Upper lobe of left lung (tissue), 6 donors: ENCODE measurements at regions not wholly inside any gene's neighbourhood (a gene's known extent, or its start where the extent isn't known, plus 50 kb on each side); places are given as distances from the start of the nearest gene placed in this dataset.

Experiments used
- ATAC-seq, 2 donors: fragments of 200-7000 bp; cut with Tn5 transposase; one replicate each; pipeline ENCODE4 v1.9.1; 2022; ENCODE audit warnings: mild to moderate bottlenecking in 2 of 2, moderate library complexity in 2 of 2; ENCODE audit not compliant: low FRiP score in 2 of 2
- DNase-seq, 2 donors: peaks; one replicate each; pipeline ENCODE4 v3.0.0-alpha.2; 2019 to 2020
- H3K27ac ChIP-seq, 4 donors: fragments of 200-600 bp; sonication (generic); one replicate each; pipeline ENCODE4 v1.5.1; 2016 to 2019
- H3K27me3 ChIP-seq, 4 donors: fragments of 200-600 bp; sonication (generic); one replicate each; pipeline ENCODE4 v1.5.1; 2017 to 2019
- H3K36me3 ChIP-seq, 4 donors: fragments of 200-600 bp; sonication (generic); one replicate each; pipeline ENCODE4 v1.5.1; 2016 to 2019
- H3K4me1 ChIP-seq, 4 donors: fragments of 200-600 bp; sonication (generic); one replicate each; pipeline ENCODE4 v1.5.1; 2018 to 2019
- H3K4me3 ChIP-seq, 4 donors: fragments of 200-600 bp; sonication (generic); one replicate each; pipeline ENCODE4 v1.5.1; 2017 to 2019; ENCODE audit warnings: mild to moderate bottlenecking in 2 of 4, moderate library complexity in 1 of 4
- H3K9me3 ChIP-seq, 4 donors: fragments of 200-600 bp; sonication (generic); one replicate each; pipeline ENCODE4 v1.5.1; 2018 to 2019
- EP300 ChIP-seq, 4 donors: sonication (generic); formaldehyde crosslinking; IDR thresholded peaks; one replicate each; pipeline ENCODE4 v1.5.1; 2017; ENCODE audit warnings: antibody characterized with exemption in 4 of 4, control low read depth in 2 of 4
- POLR2A ChIP-seq, 4 donors: fragments of 450-650 bp; IDR thresholded peaks; one replicate each; pipeline ENCODE4 v1.5.1; 2016 to 2017; ENCODE audit warnings: antibody characterized with exemption in 4 of 4, mild to moderate bottlenecking in 2 of 4
- POLR2AphosphoS5 ChIP-seq, 2 donors: sonication (generic); formaldehyde crosslinking; IDR thresholded peaks; one replicate each; pipeline ENCODE4 v1.5.1; 2017; ENCODE audit warnings: antibody characterized with exemption in 2 of 2
- WGBS, 2 donors: methylation state at CpG; one replicate each; pipeline ENCODE4 v1.1.5; 2017 to 2018; 5-methylcytosine and 5-hydroxymethylcytosine counted together
- TF ChIP-seq, protein P1 (sequence below), 6 experiments: fragments of 450-650 bp in 4 of 6; fragments of 200-600 bp in 2 of 6; sonication (generic) in 2 of 6; IDR thresholded peaks; one replicate each; pipeline ENCODE4 v1.5.1; 2016 to 2019; ENCODE audit warnings: antibody characterized with exemption in 6 of 6
- donor health status: DM: no; HTN: no; CAD: no; lungs with moderate emphysema.
- donor health status: DM: no; HTN: yes; CAD: no; lungs with severe emphysema.

DNA sequence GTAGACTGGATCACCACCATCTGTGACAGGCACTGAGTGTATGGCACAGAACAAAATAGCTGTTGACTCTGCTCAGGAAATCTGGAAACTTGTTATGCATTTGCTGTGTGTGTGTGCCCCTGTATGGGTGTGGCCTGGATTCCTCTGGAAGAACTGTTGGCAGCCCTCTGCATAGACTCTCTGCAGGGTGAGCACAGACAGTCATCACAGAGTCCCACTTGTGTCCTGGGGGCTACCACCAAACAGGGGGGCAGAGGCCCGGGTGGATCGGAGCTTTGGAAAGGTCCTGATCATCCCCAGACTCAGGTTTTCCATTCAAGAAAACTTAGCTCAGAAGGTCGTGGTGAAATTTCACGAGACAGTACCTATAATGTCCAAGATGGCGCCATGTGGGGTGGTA is 258.6 kb downstream of the SOX11 start:
- no peak for DNase-seq
- WGBS, 2 donors: 78 to 87% methylated on average over 4 to 5 of the region's 5 CpGs
- no peak overlapping the region for H3K27ac ChIP-seq
- TF ChIP-seq, protein P1, sequence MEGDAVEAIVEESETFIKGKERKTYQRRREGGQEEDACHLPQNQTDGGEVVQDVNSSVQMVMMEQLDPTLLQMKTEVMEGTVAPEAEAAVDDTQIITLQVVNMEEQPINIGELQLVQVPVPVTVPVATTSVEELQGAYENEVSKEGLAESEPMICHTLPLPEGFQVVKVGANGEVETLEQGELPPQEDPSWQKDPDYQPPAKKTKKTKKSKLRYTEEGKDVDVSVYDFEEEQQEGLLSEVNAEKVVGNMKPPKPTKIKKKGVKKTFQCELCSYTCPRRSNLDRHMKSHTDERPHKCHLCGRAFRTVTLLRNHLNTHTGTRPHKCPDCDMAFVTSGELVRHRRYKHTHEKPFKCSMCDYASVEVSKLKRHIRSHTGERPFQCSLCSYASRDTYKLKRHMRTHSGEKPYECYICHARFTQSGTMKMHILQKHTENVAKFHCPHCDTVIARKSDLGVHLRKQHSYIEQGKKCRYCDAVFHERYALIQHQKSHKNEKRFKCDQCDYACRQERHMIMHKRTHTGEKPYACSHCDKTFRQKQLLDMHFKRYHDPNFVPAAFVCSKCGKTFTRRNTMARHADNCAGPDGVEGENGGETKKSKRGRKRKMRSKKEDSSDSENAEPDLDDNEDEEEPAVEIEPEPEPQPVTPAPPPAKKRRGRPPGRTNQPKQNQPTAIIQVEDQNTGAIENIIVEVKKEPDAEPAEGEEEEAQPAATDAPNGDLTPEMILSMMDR (IDR thresholded peaks at IDR 0.05): no peak
- TF ChIP-seq POLR2AphosphoS5 (IDR thresholded peaks at IDR 0.05) (no peak), POLR2A (IDR thresholded peaks at IDR 0.05) (no peak), EP300 (IDR thresholded peaks at IDR 0.05) (no peak)
- no peak overlapping the region for H3K4me3 ChIP-seq
- no peaks in the 10 kb centered on the region for H3K36me3 ChIP-seq
- no peak for ATAC-seq
- no peaks in the 10 kb centered on the region for H3K9me3 ChIP-seq
- no peaks in the 10 kb centered on the region for H3K4me1 ChIP-seq
- no peaks in the 10 kb centered on the region for H3K27me3 ChIP-seq

DNA sequence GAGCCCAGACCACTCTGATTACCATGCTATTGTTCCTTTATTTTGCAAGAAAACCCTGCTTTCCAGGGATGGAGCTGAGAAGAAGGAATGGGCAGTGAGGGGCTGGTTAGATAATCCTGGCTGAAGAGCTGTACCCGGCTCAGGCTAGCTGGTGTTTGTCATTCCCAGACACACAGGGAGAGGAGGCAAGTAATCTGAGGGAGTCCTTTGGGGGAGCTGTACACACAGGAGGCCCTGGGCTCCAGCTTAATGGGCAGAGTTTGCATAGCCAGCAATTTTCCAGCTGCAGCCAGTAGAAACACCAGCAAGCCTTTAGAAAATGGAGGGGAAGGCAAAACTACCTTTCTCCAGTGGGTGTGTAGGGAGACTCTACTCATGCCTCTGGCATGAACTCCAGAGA is 259.3 kb downstream of the SOX11 start:
- no peaks in the 10 kb centered on the region for H3K36me3 ChIP-seq

DNA sequence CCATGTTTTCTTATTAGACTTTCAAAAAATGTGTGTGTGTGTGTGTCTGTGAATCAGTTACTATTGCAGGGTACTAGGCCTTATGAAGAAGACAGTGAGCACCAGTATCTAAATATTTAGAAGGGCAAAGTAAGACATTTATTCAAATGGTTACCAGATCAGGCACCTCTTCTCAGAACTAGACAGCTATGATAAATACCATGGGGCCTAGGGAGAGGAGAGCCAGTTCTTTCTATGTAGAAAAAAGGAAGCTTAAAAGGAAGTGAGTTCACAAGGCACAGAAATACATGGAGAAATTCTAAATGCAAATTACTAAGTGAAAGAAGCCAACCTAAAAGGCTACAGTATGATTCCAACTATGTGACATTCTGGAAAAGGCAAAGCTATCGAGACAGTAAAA is 261.3 kb downstream of the SOX11 start:
- ATAC-seq: no peak
- Histone ChIP-seq H3K4me1 (no peaks in the 10 kb centered on the region), H3K36me3 (no peaks in the 10 kb centered on the region), H3K4me3 (no peak overlapping the region), H3K27ac (no peak overlapping the region), H3K9me3 (no peaks in the 10 kb centered on the region), H3K27me3 (no peaks in the 10 kb centered on the region)
- TF ChIP-seq EP300 (IDR thresholded peaks at IDR 0.05) (no peak), POLR2AphosphoS5 (IDR thresholded peaks at IDR 0.05) (no peak)
- TF ChIP-seq, protein P1 (IDR thresholded peaks at IDR 0.05): no peak
- 84 to 85% methylated on average over 1 of the region's 1 CpG for WGBS, 2 donors
- DNase-seq: no peak

More for the DNA sequence above, 259.3 kb downstream of the SOX11 start:
- TF ChIP-seq POLR2AphosphoS5 (IDR thresholded peaks at IDR 0.05): no peak
- DNase-seq (no peak), ATAC-seq (no peak)
- Histone ChIP-seq H3K9me3 (no peaks in the 10 kb centered on the region), H3K4me1 (no peaks in the 10 kb centered on the region), H3K4me3 (no peak overlapping the region), H3K27ac (no peak overlapping the region), H3K27me3 (no peaks in the 10 kb centered on the region)
- WGBS, 2 donors: 57 to 77% methylated on average over 1 of the region's 1 CpG

DNA sequence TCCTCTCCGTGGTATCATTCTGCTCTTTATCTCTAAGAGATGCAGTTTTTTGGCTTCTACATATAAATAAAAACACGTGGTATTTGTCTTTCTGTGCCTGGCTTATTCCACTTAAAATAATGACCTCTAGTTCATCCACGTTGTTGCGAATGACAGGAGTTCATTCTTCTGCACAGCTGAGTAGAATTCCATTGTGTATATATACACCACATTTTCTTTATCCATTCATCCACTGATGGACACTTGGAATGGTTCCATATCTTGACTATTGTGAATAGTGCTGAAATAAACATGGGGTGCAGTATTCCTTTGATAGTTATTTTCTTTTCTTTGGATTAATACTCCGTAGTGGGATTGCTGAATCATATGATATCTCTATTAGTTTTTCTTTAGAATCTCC is 262.3 kb downstream of the SOX11 start:
- H3K27ac ChIP-seq: no peak overlapping the region
- H3K36me3 ChIP-seq: no peaks in the 10 kb centered on the region
- DNase-seq: no peak
- H3K9me3 ChIP-seq: no peaks in the 10 kb centered on the region
- no peak overlapping the region for H3K4me3 ChIP-seq
- TF ChIP-seq EP300 (IDR thresholded peaks at IDR 0.05) (no peak), POLR2A (IDR thresholded peaks at IDR 0.05) (no peak), POLR2AphosphoS5 (IDR thresholded peaks at IDR 0.05) (no peak)
- TF ChIP-seq, protein P1 (IDR thresholded peaks at IDR 0.05): no peak
- 61 to 66% methylated on average over 5 of the region's 5 CpGs for WGBS, 2 donors
- H3K27me3 ChIP-seq: no peaks in the 10 kb centered on the region
- no peak for ATAC-seq
- no peaks in the 10 kb centered on the region for H3K4me1 ChIP-seq

DNA sequence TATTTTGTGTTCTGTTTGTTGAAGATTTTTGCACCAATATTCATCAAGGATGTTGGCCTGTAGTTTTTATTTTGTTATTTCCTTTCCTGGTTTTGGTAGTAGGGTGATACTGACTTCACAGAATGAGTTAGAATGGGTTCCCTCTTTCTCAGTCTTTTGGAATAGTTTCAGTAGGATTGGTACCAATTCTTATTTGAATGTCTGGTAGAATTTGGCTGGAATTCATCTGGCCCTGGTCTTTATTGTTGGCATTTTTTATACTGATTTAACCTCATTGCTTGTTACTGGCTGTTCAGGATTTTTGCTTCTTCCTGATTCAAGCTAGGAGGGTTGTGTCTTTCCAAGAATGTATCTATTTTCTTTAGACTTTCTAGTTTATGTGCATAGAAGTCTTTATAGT is 263.7 kb downstream of the SOX11 start:
- TF ChIP-seq EP300 (IDR thresholded peaks at IDR 0.05) (no peak), POLR2A (IDR thresholded peaks at IDR 0.05) (no peak), POLR2AphosphoS5 (IDR thresholded peaks at IDR 0.05) (no peak)
- TF ChIP-seq, protein P1 (IDR thresholded peaks at IDR 0.05): no peak
- H3K4me1 ChIP-seq: no peaks in the 10 kb centered on the region
- DNase-seq: no peak
- no peaks in the 10 kb centered on the region for H3K9me3 ChIP-seq
- no peaks in the 10 kb centered on the region for H3K36me3 ChIP-seq
- H3K27ac ChIP-seq: no peak overlapping the region
- ATAC-seq: no peak
- no peaks in the 10 kb centered on the region for H3K27me3 ChIP-seq
- H3K4me3 ChIP-seq: no peak overlapping the region
